OCI-LY3 (cell line): ENCODE measurements at regions not wholly inside any gene's neighbourhood (a gene's known extent, or its start where the extent isn't known, plus 50 kb on each side); places are given as distances from the start of the nearest gene placed in this dataset.
"Not testable (repeated sequence)": the region's sequence is repeated elsewhere in the genome, so short reads cannot be mapped to it uniquely, and the experiment has no call there.

Source experiments
- H2AFZ ChIP-seq: fragments of 200-600, 300-600 bp; shearing (Covaris generic); 2 replicates; pipeline ENCODE4 v1.6.0; 2014; ENCODE audit warnings: antibody characterized with exemption, low read depth, low read length
- H3K27ac ChIP-seq: fragments of 200-600, 300-600 bp; sonication (generic); 2 replicates; pipeline ENCODE4 v1.5.1; 2014; ENCODE audit warnings: mild to moderate bottlenecking, low read length, moderate library complexity, mixed read lengths
- H3K27me3 ChIP-seq: fragments of 200-600, 300-600 bp; sonication (generic); 2 replicates; pipeline ENCODE4 v1.6.1; 2014; ENCODE audit warnings: low read depth, low read length, mixed read lengths
- H3K36me3 ChIP-seq: fragments of 200-600, 300-600 bp; sonication (generic); replicated peaks from 2 replicates; pipeline ENCODE3; 2014; ENCODE audit warnings: low read depth, low read length, mixed read lengths
- H3K4me1 ChIP-seq: fragments of 300-600, 200-600 bp; sonication (generic); 2 replicates; pipeline ENCODE4 v1.6.1; 2014; ENCODE audit warnings: low read length, mixed read lengths
- H3K4me2 ChIP-seq: fragments of 200-600, 300-600 bp; sonication (generic); 2 replicates; pipeline ENCODE4 v1.6.1; 2014; ENCODE audit warnings: low read length, mixed read lengths
- H3K4me3 ChIP-seq: fragments of 300-600, 200-600 bp; sonication (generic); 2 replicates; pipeline ENCODE4 v1.5.1; 2014; ENCODE audit warnings: antibody characterized with exemption, mild to moderate bottlenecking, low read length, moderate library complexity
- H3K79me2 ChIP-seq: fragments of 300-600, 200-600 bp; shearing (Covaris generic); 2 replicates; pipeline ENCODE4 v1.6.1; 2014; ENCODE audit warnings: mild to moderate bottlenecking, low read length, mixed read lengths
- H3K9ac ChIP-seq: fragments of 300-600, 200-600 bp; shearing (Covaris generic); 2 replicates; pipeline ENCODE4 v1.6.0; 2014; ENCODE audit warnings: mild to moderate bottlenecking, low read length, moderate library complexity
- H3K9me3 ChIP-seq: fragments of 200-600, 300-600 bp; shearing (Covaris generic); 2 replicates; pipeline ENCODE4 v1.6.1; 2014; ENCODE audit warnings: low read length, mixed read lengths; ENCODE audit not compliant: insufficient read depth
- H4K20me1 ChIP-seq: fragments of 200-600, 300-600 bp; sonication (generic); 2 replicates; pipeline ENCODE4 v1.6.1; 2016; ENCODE audit warnings: low read length, mixed read lengths; ENCODE audit not compliant: insufficient read depth
- CTCF ChIP-seq: fragments of 200-600, 300-600 bp; sonication (generic); IDR thresholded peaks from 2 replicates; pipeline ENCODE4 v1.5.1; 2014; ENCODE audit warnings: antibody characterized with exemption, low read length, low read depth
- EZH2phosphoT487 ChIP-seq: fragments of 200-600 bp; shearing (Covaris generic); IDR thresholded peaks from 2 replicates; pipeline ENCODE4 v1.6.1; 2018; ENCODE audit warnings: antibody characterized with exemption, mixed run types, low read depth

DNA sequence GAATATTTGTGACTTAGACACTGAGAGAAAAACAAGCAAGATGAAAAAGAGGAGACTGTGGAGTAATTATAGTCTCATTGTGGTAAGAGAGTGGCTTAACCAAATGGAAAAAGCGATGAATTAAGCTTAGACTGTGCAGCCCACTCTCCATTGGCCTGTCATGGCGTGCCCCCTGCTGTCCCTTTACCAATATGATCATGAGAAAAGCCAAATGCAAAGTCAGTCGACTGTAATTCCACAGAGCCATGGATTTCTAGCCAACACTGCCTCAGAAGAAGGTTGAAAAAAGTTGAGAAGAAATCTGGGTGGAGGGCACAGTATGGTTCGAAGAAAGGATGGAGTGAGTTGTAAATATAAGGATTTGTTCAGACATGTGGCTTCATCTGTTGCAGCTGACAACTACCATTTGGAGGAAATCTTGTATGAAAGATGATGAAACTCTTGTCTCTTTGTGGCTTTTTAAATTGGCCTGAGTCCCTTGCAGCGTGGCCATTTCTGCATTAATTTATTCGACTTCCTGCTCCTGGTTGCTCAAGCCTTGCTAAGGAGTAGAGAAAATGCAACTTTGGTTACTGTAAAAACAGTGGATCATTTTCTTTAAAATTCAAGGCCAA is 251.4 kb downstream of the DOK5 start:
- Histone ChIP-seq H3K4me3 (no peak overlapping the region), H3K4me1 (peaks cover 15% of the 10 kb centered on the region), H3K79me2 (no peaks in the 10 kb centered on the region), H4K20me1 (no peaks in the 10 kb centered on the region), H3K27me3 (no peaks in the 10 kb centered on the region), H3K27ac (no peak overlapping the region), H3K4me2 (no peak overlapping the region), H2AFZ (peak overlapping the region; percentile 10; the same call in 1 of the 2 replicates), H3K36me3 (no peaks in the 10 kb centered on the region), H3K9me3 (no peaks in the 10 kb centered on the region), H3K9ac (no peak overlapping the region)
- TF ChIP-seq CTCF (peak; percentile 51), EZH2phosphoT487 (no peak)

DNA sequence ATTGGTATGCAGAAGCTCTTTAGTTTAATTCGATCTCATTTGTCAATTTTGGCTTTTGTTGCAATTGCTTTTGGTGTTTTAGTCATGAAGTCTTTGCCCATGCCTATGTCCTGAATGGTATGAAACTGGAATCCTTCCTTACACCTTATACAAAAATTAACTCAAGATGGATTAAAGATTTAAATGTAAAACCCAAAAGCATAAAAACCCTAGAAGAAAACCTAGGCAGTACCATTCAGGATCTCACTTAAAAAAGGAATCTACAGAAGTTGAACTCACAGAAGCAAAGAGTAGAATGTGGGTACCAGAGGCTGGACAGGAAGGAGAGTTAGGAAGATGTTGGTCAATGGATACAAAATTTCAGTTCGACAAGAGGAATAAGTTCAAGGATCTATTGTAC is 249.9 kb downstream of the DOK5 start:
- H3K36me3 ChIP-seq, H3K4me3 ChIP-seq: not testable (repeated sequence)

GRCh38 chr20:54723723-54724122 is 248.3 kb downstream of the DOK5 start:
- no peaks in the 10 kb centered on the region for H3K36me3 ChIP-seq
- H3K4me1 ChIP-seq = peaks cover 15% of the 10 kb centered on the region
- H3K27ac ChIP-seq = no peak overlapping the region
- no peaks in the 10 kb centered on the region for H4K20me1 ChIP-seq
- no peaks in the 10 kb centered on the region for H3K27me3 ChIP-seq
- TF ChIP-seq EZH2phosphoT487 (no peak), CTCF (no peak)
- H3K9me3 ChIP-seq = no peaks in the 10 kb centered on the region
- no peak overlapping the region for H2AFZ ChIP-seq
- no peak overlapping the region for H3K9ac ChIP-seq
- H3K4me3 ChIP-seq = no peak overlapping the region
- H3K79me2 ChIP-seq = no peaks in the 10 kb centered on the region
- no peak overlapping the region for H3K4me2 ChIP-seq

More for the DNA sequence above, 249.9 kb downstream of the DOK5 start:
- H2AFZ ChIP-seq, H3K27ac ChIP-seq, H3K79me2 ChIP-seq, H3K9me3 ChIP-seq, H3K4me2 ChIP-seq, H3K9ac ChIP-seq, H3K27me3 ChIP-seq, H4K20me1 ChIP-seq: not testable (repeated sequence)
- H3K4me1 ChIP-seq = peaks cover 15% of the 10 kb centered on the region

GRCh38 chr20:54717983-54718382 is 242.6 kb downstream of the DOK5 start:
- Histone ChIP-seq H3K36me3 (no peaks in the 10 kb centered on the region), H3K4me2 (no peak overlapping the region)

More at GRCh38 chr20:54717983-54718382, 242.6 kb downstream of the DOK5 start:
- Histone ChIP-seq H3K4me1 (peaks cover 12% of the 10 kb centered on the region), H2AFZ (no peak overlapping the region), H3K4me3 (no peak overlapping the region), H3K27me3 (peaks cover 4% of the 10 kb centered on the region), H3K27ac (no peak overlapping the region), H3K9me3 (no peaks in the 10 kb centered on the region), H3K9ac (no peak overlapping the region), H3K79me2 (no peaks in the 10 kb centered on the region), H4K20me1 (no peaks in the 10 kb centered on the region)
- TF ChIP-seq CTCF = no peak
- no peak for TF ChIP-seq EZH2phosphoT487
